ENCODE measurements at regions not wholly inside any gene's neighbourhood (a gene's known extent, or its start where the extent isn't known, plus 50 kb on each side); places are given as distances from the start of the nearest gene placed in this dataset.
"Not testable (repeated sequence)": the region's sequence is repeated elsewhere in the genome, so short reads cannot be mapped to it uniquely, and the experiment has no call there.

DNA sequence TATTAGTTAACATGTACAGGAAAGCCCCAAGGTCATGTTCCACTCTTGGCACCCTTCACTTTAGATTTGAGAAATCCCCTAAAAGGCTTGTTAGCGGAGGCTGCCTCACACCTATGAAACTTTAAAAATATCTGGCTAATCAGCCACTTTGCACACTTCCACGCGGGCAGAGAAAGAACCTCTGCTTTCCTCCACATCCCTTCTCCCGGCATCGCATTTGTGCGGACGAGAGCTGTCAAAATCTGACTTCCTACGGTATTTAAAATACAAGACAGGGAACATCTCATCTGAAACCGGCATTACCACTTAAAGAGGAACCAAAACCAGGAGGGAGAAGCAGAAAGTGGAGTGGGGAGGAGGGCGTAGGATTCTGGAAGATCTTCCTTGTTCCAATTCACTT lies 422.3 kb downstream of the TMEM114 start:
- Mint-ChIP-seq H3K4me1 (no peaks in the 10 kb centered on the region), H3K9me3 (peaks cover 9% of the 10 kb centered on the region), H3K36me3 (no peaks in the 10 kb centered on the region), H3K4me3 (no peak overlapping the region), H3K27ac (no peak overlapping the region), H3K27me3 (no peaks in the 10 kb centered on the region)
- ATAC-seq (ENCODE audit: low read depth) (no peak), DNase-seq (no peak)
- POLR2A ChIA-PET, result no interaction called here

DNA sequence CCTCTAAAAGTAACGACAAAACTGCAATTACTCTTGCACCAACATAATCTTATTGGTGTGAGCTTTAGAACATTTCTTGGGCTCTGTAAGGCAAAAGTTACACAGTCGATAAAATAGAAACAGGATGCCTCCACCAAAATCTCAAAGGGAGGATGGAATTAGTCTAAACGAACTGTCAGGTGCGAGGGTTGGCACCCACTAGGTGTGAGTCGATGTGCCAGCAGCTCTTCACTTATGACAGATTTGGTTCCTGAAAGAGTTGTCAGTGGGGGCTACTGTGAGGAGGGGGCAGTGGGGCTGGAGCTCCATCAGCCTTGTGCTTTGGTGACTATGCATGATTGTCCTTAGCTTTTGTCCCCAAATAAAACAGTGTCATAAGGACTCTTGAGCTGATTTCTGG lies 422.9 kb downstream of the TMEM114 start:
- Mint-ChIP-seq H3K4me1 (no peaks in the 10 kb centered on the region), H3K36me3 (no peaks in the 10 kb centered on the region), H3K27ac (no peak overlapping the region), H3K27me3 (no peaks in the 10 kb centered on the region), H3K4me3 (no peak overlapping the region), H3K9me3 (peaks cover 9% of the 10 kb centered on the region)
- ATAC-seq (ENCODE audit: low read depth) (no peak), DNase-seq (no peak)
- POLR2A ChIA-PET, result no interaction called here

DNA sequence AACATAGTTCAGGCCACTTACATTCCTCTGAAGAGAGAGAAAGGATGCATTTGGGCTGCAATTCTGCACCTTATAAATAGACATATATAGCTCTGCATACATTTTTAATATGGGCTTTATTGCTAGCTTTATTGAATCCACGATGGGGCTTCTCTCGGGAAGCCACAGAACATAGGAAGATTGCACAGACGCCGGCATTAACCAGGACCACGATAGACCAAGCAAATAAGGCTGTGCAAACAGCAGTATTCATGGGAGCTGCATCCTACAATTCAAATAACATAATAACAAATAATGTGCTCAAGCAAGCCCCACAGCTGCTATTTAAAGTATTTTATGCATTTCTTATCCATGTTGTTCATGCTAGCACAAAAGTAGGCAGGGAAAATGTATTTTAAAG lies 432.3 kb downstream of the TMEM114 start:
- Mint-ChIP-seq H3K4me3 (no peak overlapping the region), H3K27ac (no peak overlapping the region), H3K4me1 (no peaks in the 10 kb centered on the region), H3K27me3 (no peaks in the 10 kb centered on the region), H3K9me3 (peaks cover 20% of the 10 kb centered on the region), H3K36me3 (no peaks in the 10 kb centered on the region)
- POLR2A ChIA-PET, result no interaction called here
- DNase-seq, result no peak
- ATAC-seq (ENCODE audit: low read depth), result no peak

DNA sequence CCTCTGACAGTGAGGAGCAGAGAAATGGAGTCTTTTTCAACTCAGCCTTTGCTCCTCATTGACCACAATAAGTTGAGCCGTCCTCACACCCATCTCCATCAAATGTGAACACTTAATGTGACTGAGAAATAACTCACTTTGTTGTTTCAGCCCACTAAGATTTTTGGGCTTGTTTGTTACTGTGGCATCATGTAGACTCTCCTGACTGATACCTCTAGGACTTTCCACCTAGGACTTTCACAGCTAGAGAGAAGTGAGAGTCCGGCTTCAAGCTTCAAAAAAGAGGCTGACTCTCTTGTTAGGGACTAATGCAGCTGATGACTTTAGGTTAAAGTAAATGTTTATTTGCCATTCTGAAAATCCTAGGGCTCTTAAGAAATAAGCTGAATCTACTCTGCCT lies 435.0 kb downstream of the TMEM114 start:
- H3K27ac Mint-ChIP-seq, result no peak overlapping the region
- no peaks in the 10 kb centered on the region for H3K4me1 Mint-ChIP-seq
- H3K36me3 Mint-ChIP-seq, result no peaks in the 10 kb centered on the region
- DNase-seq, result no peak
- POLR2A ChIA-PET, result no interaction called here
- H3K27me3 Mint-ChIP-seq, result no peaks in the 10 kb centered on the region
- peaks cover 17% of the 10 kb centered on the region for H3K9me3 Mint-ChIP-seq
- ATAC-seq (ENCODE audit: low read depth), result no peak
- no peak overlapping the region for H3K4me3 Mint-ChIP-seq

DNA sequence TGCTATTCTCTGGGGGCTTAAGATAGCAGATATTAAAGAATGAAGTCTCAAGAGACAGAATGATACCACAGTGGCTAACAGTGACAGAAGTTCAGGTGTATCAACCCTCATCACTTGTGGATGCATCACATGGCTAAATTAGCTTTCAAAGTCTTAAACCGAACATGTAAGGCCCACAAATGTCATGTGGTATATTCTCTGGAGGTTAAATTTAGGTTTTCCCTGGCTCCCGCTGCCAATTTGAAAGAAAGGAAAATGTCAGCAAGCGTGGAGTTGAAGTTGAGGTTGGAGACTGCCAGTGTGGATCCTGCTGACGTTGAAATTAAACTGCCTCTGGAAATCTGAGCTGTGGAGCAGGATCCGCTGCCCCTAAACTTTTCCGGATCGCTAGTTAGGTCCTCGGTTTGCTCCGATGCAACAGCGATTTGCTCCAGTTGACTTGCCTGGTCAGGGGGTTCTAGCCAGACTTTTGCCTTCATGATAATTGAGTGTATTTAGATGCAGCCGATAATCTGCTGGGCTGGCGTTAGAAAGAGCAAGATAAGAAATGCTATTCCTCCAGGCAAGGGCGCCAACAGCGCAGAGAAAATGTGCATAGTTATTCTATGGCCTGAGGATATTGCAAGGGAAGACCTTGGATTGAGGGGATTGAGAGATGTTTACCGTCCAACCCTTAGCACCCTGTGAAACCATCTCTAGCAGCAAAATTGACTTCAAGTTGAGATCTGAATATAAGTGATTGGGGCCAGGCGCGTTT lies 443.9 kb downstream of the TMEM114 start:
- Mint-ChIP-seq H3K4me1 (no peaks in the 10 kb centered on the region), H3K27ac (no peak overlapping the region), H3K36me3 (no peaks in the 10 kb centered on the region), H3K9me3 (peaks cover 5% of the 10 kb centered on the region), H3K27me3 (no peaks in the 10 kb centered on the region), H3K4me3 (no peak overlapping the region)
- ATAC-seq (ENCODE audit: low read depth), result no peak
- POLR2A ChIA-PET, result no interaction called here
- DNase-seq, result no peak

DNA sequence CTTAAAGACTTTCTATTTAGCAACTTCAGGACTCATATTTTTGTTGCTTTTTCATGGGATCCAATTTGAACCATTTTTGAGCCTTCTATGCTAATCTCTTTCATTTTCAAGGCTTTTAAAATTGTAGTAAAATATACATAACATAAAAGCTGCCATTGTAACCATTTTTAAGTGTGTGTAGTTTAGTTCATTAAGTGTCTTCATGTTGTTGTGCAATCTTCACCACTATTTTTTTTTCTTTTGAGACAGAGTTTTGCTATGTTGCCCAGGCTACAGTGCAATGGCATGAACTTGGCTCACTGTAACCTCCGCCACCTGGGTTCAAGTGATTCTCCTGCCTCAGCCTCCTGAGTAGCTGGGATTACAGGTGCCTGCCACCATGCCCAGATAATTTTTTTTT lies 451.6 kb downstream of the TMEM114 start:
- no peak for DNase-seq
- no peak overlapping the region for H3K27ac Mint-ChIP-seq
- ATAC-seq (ENCODE audit: low read depth), result no peak
- no peaks in the 10 kb centered on the region for H3K4me1 Mint-ChIP-seq
- POLR2A ChIA-PET, result no interaction called here
- no peak overlapping the region for H3K4me3 Mint-ChIP-seq
- no peaks in the 10 kb centered on the region for H3K36me3 Mint-ChIP-seq
- H3K27me3 Mint-ChIP-seq, result no peaks in the 10 kb centered on the region
- H3K9me3 Mint-ChIP-seq, result peaks cover 4% of the 10 kb centered on the region

DNA sequence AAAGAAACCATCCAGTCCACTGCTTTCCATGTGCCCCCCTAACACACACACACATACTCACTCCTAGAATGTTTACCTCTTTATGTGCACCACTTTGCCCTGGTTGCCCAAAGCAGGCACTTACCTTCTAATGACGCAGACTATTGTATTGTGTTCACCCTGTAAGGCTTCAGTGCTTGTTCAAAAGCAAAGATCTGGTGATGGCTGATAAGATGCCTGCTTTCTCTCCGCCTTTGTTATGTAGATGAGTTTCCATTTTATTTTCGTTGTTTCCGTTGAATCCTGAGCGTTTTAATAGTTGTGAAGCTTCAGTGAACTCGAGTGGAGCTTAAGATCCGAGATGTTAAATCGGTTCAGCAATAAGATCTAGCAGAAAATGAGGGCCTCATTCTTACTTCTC lies 452.7 kb downstream of the TMEM114 start:
- Mint-ChIP-seq H3K4me3 (no peak overlapping the region), H3K27ac (no peak overlapping the region), H3K27me3 (no peaks in the 10 kb centered on the region), H3K4me1 (no peaks in the 10 kb centered on the region), H3K36me3 (no peaks in the 10 kb centered on the region), H3K9me3 (peaks cover 4% of the 10 kb centered on the region)
- ATAC-seq (ENCODE audit: low read depth), result no peak
- POLR2A ChIA-PET, result no interaction called here
- no peak for DNase-seq

DNA sequence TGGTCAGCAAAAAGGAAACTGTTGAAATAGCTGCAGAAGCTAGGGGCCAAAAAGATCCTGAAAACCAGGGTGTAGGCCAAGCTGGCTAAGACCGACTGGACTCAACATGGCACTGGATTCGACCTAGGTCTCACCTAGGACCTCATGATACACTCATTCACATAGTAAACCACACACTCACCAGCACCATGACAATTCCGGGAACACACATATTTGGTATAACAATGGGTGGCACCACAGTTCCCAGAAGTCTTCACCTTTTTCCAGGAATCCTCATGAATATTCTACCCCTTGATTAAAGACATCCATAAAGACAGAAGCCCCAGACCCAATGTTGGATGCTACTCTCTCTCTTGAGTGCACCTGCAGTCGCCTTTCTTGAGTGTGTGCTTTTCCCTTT lies 460.1 kb downstream of the TMEM114 start:
- POLR2A ChIA-PET, result no interaction called here
- Mint-ChIP-seq H3K4me3 (no peak overlapping the region), H3K27ac (no peak overlapping the region), H3K27me3 (no peaks in the 10 kb centered on the region), H3K36me3 (no peaks in the 10 kb centered on the region), H3K9me3 (peaks cover 14% of the 10 kb centered on the region), H3K4me1 (no peaks in the 10 kb centered on the region)
- no peak for DNase-seq
- no peak for ATAC-seq (ENCODE audit: low read depth)

DNA sequence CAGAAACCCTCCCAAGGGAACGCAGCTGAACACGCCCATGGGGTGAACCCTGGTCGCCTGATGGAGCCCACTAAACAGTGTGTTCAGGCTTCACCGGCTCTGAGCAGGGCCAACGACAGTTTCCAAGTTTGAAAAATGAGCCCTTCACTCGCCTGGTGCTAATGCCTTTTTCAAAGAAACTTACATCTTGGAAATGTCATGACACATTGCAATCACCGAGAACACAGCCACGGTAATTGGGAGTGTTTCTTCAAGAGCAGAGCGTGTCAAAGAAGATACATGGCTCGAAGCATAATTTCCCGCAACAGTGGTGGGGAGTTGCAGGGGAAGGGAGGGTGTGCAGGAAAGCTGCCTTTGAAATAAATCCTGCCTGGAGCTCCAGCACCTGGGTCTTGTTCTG lies 463.2 kb downstream of the TMEM114 start:
- no peak for DNase-seq

DNA sequence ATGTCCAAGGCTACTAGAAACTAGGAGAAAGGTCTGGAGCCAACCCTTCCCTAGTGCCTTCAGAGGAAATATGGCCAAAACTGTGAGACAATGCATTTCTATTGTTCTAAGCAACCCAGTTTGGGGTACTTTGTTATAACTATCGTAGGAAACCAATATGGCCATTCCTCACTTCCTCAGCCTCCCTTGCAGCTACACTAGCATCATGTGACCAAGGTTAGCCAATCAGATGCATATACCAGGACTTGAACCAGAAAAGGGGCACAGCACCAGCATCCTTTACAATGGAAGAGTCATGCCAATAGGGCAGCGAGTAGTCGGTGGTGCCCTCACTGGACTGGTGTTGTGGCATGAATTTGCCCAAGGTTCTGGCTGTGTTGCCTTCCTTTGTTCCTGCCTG lies 464.0 kb downstream of the TMEM114 start:
- Mint-ChIP-seq H3K4me1 (no peaks in the 10 kb centered on the region), H3K27ac (no peak overlapping the region), H3K36me3 (no peaks in the 10 kb centered on the region), H3K27me3 (no peaks in the 10 kb centered on the region), H3K9me3 (peaks cover 14% of the 10 kb centered on the region), H3K4me3 (no peak overlapping the region)
- DNase-seq (no peak), ATAC-seq (ENCODE audit: low read depth) (no peak)
- POLR2A ChIA-PET, result no interaction called here

More for the DNA sequence above, 463.2 kb downstream of the TMEM114 start:
- no peak for ATAC-seq (ENCODE audit: low read depth)
- Mint-ChIP-seq H3K27me3 (no peaks in the 10 kb centered on the region), H3K27ac (no peak overlapping the region), H3K4me1 (no peaks in the 10 kb centered on the region), H3K36me3 (no peaks in the 10 kb centered on the region), H3K9me3 (peaks cover 14% of the 10 kb centered on the region), H3K4me3 (no peak overlapping the region)
- POLR2A ChIA-PET, result no interaction called here

DNA sequence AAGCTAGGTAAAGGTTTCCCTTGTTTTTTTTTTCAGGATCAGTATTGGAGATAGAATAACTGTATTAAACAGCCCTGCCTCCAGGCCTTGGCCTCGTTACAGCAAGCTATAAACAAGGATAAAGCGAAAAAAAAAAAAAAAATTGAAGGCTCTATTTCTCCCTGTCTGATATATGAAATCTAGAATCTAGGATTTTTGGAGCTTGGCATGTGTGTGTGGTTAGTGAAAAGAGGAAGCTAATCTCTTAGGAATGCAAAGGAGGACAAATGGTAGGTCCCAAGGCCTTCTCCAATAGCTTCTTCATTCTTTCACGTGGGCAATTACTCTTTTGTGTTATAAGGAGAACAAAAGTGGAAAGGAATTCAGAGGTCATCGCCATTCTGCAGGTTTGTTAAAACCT lies 470.3 kb downstream of the TMEM114 start:
- POLR2A ChIA-PET, result no interaction called here
- Mint-ChIP-seq H3K4me3 (no peak overlapping the region), H3K9me3 (peaks cover 6% of the 10 kb centered on the region), H3K27ac (no peak overlapping the region), H3K27me3 (no peaks in the 10 kb centered on the region), H3K4me1 (no peaks in the 10 kb centered on the region), H3K36me3 (no peaks in the 10 kb centered on the region)
- no peak for ATAC-seq (ENCODE audit: low read depth)
- DNase-seq, result no peak

DNA sequence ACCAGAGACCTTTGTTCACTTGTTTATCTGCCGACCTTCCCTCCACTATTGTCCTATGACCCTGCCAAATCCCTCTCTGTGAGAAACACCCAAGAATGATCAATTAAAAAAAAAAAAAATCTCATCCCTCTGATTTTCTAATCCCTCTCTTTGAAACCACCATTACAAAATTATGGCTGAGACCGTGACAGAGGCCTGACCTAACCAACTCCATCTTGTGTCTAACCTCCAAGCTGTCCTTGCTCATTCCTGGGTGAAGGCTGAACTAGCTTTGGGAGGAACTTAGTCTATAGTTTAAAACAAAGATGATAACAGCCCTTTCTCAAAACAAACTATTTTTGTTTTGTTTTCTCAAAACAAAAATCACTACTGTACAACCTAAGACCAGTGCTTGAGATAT lies 474.5 kb downstream of the TMEM114 start:
- ATAC-seq (ENCODE audit: low read depth), result no peak
- H3K4me3 Mint-ChIP-seq, result no peak overlapping the region
- peaks cover 11% of the 10 kb centered on the region for H3K9me3 Mint-ChIP-seq
- POLR2A ChIA-PET, result no interaction called here
- no peak overlapping the region for H3K27ac Mint-ChIP-seq
- no peaks in the 10 kb centered on the region for H3K36me3 Mint-ChIP-seq
- no peaks in the 10 kb centered on the region for H3K4me1 Mint-ChIP-seq
- DNase-seq, result no peak
- H3K27me3 Mint-ChIP-seq, result no peaks in the 10 kb centered on the region

DNA sequence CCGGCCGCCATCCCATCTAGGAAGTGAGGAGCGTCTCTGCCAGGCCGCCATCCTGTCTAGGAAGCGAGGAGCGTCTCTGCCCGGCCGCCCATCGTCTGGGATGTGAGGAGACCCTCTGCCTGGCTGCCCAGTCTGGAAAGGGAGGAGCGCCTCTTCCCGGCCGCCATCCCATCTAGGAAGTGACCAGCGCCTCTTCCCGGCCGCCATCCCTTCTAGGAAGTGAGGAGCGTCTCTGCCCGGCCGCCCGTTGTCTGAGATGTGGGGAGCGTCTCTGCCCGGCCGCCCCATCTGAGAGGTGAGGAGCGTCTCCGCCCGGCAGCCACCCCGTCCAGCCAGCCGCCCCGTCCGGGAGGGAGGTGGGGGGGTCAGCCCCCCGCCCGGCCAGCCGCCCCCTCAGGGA lies 475.4 kb downstream of the TMEM114 start:
- H3K27me3 Mint-ChIP-seq; DNase-seq; H3K4me1 Mint-ChIP-seq; H3K36me3 Mint-ChIP-seq; H3K4me3 Mint-ChIP-seq; POLR2A ChIA-PET; H3K9me3 Mint-ChIP-seq; H3K27ac Mint-ChIP-seq; ATAC-seq (ENCODE audit: low read depth): not testable (repeated sequence)

DNA sequence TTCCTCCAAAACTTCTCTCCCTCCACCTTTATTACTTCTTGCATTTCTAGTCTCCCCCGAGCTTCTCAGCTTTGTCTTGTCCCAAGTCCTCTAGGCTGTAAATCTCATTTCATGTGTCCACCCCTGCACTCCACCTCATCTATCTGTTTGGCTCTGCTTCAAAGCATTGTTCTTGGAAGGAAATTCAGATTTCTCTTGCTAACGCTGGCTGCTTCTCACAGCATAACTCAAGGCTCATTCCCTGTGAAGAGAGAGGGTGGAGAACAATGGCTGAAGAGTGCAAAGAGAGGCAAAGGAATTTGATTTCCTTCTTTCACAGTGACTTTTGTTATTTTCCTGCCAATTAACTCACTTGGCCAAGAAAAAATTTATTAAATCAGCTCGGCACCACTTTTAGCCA lies 476.5 kb downstream of the TMEM114 start:
- no peak for ATAC-seq (ENCODE audit: low read depth)
- H3K27me3 Mint-ChIP-seq, result no peaks in the 10 kb centered on the region
- POLR2A ChIA-PET, result no interaction called here
- peaks cover 1% of the 10 kb centered on the region for H3K36me3 Mint-ChIP-seq
- no peak overlapping the region for H3K4me3 Mint-ChIP-seq
- peaks cover 12% of the 10 kb centered on the region for H3K9me3 Mint-ChIP-seq
- H3K4me1 Mint-ChIP-seq, result no peaks in the 10 kb centered on the region
- DNase-seq, result no peak
- H3K27ac Mint-ChIP-seq, result no peak overlapping the region

All from activated naive CD8-positive, alpha-beta T cell treated with anti-CD3 and anti-CD28 coated beads, Interleukin-2, amount 10 ng/mL, durations not matched to agents 7 days and 5 days (primary cell).